HG03039 (cell line): ENCODE measurements at regions not wholly inside any gene's neighbourhood (a gene's known extent, or its start where the extent isn't known, plus 50 kb on each side); places are given as distances from the start of the nearest gene placed in this dataset.

Experiments
- ATAC-seq: cut with Tn5 transposase; IDR thresholded peaks from one replicate; pipeline ENCODE4 v1.9.1; 2021; ENCODE audit warnings: mild to moderate bottlenecking, moderate library complexity; ENCODE audit not compliant: unreplicated experiment

DNA sequence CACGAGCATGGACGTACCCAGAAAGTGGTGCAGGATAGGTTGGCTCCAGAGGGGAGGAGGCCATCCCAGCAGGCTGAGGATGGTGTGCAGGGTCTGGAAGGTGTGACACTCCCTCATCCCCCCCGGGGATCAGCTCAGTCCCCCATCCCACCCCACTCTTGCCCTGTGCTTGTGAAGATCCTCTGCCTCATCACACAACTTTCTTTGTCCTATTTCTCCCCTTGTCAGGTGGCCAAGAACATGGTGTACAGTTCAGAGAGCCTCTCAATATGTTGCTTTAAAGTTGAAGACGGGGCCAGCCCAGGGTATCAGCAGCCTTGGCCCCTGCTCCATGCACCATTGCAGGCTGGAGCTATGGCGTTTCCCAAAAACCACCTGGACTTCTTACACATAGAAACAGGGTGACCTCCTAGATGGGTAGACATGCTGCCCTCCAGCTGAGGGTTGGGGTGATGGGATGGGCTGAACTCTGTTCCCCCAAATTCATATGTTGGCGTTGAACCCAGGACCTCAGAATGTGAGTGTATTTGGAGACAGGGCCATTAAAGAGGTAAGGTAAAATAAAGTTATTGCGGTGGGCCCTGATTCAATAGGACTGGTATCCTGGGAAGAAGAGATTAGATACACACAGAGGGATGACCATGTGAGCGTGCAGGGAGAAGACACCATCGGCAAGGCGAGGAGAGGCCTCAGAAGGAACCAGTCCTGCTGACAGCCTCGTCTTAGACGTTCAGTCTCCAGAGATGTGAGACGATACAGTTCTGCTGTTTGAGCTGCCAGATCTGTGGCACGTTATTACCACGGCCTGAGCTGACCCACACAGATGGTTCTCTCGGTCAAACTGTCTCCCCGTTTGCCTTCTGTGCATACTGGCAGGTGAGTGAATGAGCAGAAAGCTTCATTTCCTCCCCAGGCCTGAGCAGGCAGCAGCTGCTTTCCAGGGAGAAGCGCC is 272.5 kb downstream of the GADD45G start:
- ATAC-seq = no peak

GRCh38 chr9:89878003-89878411 is 273.2 kb downstream of the GADD45G start:
- no peak for ATAC-seq

DNA sequence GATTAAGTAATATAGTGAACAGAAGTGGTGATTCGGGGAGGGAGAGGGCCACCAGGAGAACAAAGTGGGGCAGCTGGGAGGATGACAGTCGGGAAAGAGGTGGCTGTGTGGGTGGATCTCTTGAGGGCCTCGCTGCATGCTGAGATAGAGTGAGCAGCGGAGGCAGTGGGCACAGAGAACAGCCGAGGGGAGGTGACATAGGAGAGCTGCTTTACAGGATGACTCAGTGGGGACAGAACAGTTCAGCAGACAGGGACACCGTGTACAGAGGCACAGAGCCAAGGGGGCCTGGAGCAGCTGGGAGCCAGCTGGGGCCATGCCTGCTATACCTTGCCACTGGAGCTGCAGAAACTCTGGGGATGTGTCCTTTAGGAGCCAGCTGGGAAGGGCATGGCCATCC is 273.9 kb downstream of the GADD45G start:
- ATAC-seq = no peak

- ATAC-seq = no peak
Observed at GRCh38 chr9:89879276-89879675, 274.5 kb downstream of the GADD45G start.

- no peak for ATAC-seq
Observed at GRCh38 chr9:89879701-89880100, 274.9 kb downstream of the GADD45G start.

DNA sequence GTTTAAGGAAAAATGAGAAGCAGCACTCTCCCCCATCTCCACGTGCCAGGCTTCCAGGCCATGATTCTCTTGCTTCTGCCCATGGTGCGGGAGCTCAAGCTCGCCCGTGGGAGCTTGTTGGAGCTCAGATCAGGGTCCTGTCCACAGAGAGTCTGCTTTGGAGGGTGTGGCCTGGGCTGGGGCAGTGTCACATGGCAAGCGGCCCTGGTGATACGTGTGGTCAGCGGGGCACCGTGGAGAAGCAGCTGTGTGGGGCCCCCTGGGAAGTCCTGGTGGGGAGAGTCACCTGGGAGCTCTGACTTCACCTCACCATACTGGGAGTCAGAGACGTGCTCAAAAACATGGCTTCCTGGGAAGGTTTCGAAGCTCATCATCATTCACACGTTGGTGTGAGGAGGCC is 275.3 kb downstream of the GADD45G start:
- no peak for ATAC-seq

- no peak for ATAC-seq
Observed at GRCh38 chr9:89880721-89881120, 275.9 kb downstream of the GADD45G start.

GRCh38 chr9:89881431-89881830 is 276.6 kb downstream of the GADD45G start:
- ATAC-seq = no peak

- ATAC-seq = no peak
Observed at GRCh38 chr9:89882930-89883361, 278.1 kb downstream of the GADD45G start.

- no peak for ATAC-seq
Observed at GRCh38 chr9:89883401-89884341, 278.9 kb downstream of the GADD45G start.

DNA sequence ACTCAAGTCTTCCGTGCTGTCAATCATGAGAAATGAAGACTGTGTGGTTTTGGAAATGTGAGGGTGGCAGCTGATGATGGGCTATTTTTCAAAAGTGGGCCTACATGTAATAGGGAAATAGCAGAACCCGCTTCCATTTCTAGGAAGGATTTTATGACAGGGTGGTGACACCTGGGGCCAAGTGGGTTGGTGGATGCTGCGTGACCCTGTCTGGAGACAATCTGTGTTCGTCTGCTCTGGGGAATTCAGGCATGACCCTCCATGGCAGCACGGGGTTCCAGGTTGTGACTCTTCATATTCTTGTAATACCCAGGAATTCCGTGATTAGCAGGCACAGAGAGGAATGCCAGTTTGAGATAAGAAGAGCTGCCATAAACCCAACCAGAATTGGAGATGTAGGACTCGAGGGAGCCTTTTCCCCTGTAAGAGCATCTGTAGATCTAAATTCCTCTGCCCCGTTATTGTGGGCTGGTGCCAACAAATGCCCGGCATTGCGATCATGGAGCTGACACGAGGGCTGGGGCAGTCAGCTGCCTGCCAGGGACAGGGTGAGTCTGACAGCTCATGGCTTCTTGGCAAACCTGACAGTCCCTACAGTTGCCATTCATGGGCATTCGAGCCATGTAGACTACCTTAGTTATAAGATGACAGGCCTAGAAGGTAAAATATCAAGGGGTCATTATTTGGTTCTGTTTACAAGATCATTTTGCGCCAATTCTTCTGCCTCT is 279.7 kb downstream of the GADD45G start:
- no peak for ATAC-seq

- ATAC-seq = no peak
Observed at GRCh38 chr9:89885156-89885555, 280.3 kb downstream of the GADD45G start.

DNA sequence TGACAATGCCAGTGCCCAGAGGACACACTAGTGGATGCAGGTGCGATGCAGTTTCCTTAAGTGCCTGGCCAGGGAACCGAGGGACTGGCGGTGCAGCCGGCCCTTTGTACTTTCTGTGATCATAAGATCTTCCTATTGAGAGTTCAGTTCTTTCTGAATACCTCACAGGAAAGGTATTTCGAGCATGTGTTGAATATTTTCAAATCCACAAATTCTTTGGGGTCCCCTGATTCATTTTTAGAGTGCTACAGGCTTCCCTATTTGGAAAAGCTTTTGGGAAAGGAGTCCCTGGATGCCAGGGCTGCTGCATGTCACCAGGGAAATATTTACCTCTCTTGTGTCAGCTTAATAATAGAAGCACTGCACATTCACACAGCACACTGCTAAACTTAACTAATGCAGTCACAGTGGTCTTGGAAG is 281.5 kb downstream of the GADD45G start:
- no peak for ATAC-seq

DNA sequence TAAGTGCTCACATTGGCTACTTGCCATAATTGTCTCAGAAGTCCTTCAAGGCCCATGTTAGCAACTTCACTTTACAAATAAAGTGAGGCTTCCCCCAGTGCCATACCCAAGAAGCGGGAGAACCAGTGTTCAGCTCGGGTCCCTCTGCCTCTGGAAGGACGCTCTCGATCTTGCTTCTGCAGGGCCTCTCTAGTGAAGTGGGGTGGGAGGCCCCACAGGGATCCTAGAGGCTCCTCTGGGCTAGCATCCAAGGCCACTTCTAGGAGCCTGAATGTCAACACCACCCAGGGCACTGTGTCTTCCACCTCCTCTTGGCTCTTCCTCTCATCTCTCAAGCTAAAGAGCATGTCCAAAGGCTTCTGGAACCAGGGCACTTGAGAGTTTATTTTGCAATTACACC is 282.5 kb downstream of the GADD45G start:
- ATAC-seq = no peak

GRCh38 chr9:89888233-89888632 is 283.4 kb downstream of the GADD45G start:
- ATAC-seq = no peak

- ATAC-seq = no peak
Observed at GRCh38 chr9:89888677-89889076, 283.9 kb downstream of the GADD45G start.

GRCh38 chr9:89889865-89890264 is 285.1 kb downstream of the GADD45G start:
- ATAC-seq = no peak

DNA sequence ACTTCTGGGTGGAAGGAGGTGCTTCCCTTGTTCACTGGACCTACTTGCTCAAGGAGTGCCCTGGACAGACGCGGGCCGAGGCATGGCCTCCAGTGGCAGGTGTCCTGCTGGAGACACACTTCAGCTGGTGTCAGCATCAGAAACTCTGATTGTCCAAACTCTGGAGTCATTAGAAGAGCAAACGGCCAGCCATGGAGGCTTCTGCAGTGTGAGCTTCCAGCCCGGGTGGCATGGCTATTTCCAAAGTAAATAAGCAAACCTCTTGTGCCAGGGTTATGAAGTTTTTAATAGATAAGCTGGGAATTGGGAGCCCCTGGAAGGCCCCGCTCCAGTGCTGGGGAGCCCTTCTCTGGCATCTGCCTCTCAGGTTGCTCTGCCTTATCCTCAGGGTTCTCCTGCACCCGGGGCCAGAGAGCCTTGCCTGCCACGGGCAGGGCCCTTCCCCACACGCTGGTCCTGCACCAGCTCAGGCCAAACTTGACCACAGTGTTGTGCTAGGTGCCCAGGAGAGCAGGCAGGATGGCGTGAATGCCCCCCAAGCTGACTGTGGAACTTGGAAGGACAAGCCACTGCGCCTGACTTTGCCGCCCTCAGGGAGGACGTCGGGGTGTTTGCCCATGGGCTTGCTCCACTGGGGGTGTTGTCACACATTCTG is 285.6 kb downstream of the GADD45G start:
- ATAC-seq = no peak

DNA sequence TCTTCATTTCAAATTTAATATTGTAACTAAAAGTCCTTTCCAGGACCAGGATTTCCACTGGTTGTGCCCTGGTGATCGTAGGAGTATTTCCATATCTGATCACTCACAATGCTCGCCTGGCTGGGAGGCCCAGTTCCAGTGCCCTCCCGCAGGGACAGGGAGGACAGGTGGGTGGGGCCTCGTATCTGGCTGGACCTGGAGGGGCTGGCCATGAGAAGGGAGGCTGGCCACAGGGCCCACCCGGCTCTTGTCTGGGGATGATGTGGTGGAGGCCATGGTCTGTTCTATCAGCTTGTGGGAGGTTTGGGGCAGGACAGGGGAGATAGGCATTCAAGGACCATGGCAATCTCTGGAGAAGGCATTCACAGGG is 286.4 kb downstream of the GADD45G start:
- ATAC-seq = no peak

- no peak for ATAC-seq
Observed at GRCh38 chr9:89891591-89892304, 286.9 kb downstream of the GADD45G start.
